Neural progenitor cell (in vitro differentiated cells): ENCODE measurements at regions not wholly inside any gene's neighbourhood (a gene's known extent, or its start where the extent isn't known, plus 50 kb on each side); places are given as distances from the start of the nearest gene placed in this dataset.

Source experiments
- CTCF ChIP-seq: fragments of 200-600 bp; sonication (generic); IDR thresholded peaks from 2 replicates; pipeline ENCODE4 v1.5.1; 2017; ENCODE audit warnings: antibody characterized with exemption, mild to moderate bottlenecking
- EZH2 ChIP-seq: fragments of 200-600 bp; sonication (generic); IDR thresholded peaks from 2 replicates; pipeline ENCODE4 v1.6.1; 2017; ENCODE audit warnings: antibody characterized with exemption, mild to moderate bottlenecking, moderate library complexity

GRCh38 chr13:80040981-80041317, 300.0 kb downstream of the SPRY2 start:
- no peak for TF ChIP-seq CTCF
- TF ChIP-seq EZH2: no peak
